HFFc6 (cell line): ENCODE measurements at regions not wholly inside any gene's neighbourhood (a gene's known extent, or its start where the extent isn't known, plus 50 kb on each side); places are given as distances from the start of the nearest gene placed in this dataset.

Experiments used
- DNase-seq: peaks from one replicate; pipeline ENCODE4 v3.0.0-alpha.2; 2018
- H3K27ac Mint-ChIP-seq: 2 replicates; pipeline ENCODE4 v1.8.0; 2020; ENCODE audit warnings: mild to moderate bottlenecking, mixed read lengths
- H3K27me3 Mint-ChIP-seq: 2 replicates; pipeline ENCODE4 v1.8.0; 2021; ENCODE audit warnings: mild to moderate bottlenecking, moderate library complexity, mixed read lengths; ENCODE audit not compliant: insufficient read depth
- H3K36me3 Mint-ChIP-seq: 2 replicates; pipeline ENCODE4 v1.8.0; 2021; ENCODE audit warnings: low read depth, mixed read lengths
- H3K4me1 Mint-ChIP-seq: 2 replicates; pipeline ENCODE4 v1.8.0; 2020; ENCODE audit warnings: low read depth, mixed read lengths
- H3K4me3 Mint-ChIP-seq: 2 replicates; pipeline ENCODE4 v1.8.0; 2020; ENCODE audit warnings: mild to moderate bottlenecking, moderate library complexity, mixed read lengths
- H3K9me3 Mint-ChIP-seq: 2 replicates; pipeline ENCODE4 v1.8.0; 2020; ENCODE audit warnings: mild to moderate bottlenecking, mixed read lengths
- TF ChIP-seq, protein P1 (sequence below): fragments of 200-600 bp; sonication (generic); IDR thresholded peaks from 2 replicates; pipeline ENCODE4 v1.5.0; 2021; ENCODE audit warnings: antibody characterized with exemption, mild to moderate bottlenecking

GRCh38 chr2:118442046-118442445 lies 353.8 kb downstream of the INSIG2 start:
- no peak overlapping the region for H3K27ac Mint-ChIP-seq
- TF ChIP-seq, protein P1, sequence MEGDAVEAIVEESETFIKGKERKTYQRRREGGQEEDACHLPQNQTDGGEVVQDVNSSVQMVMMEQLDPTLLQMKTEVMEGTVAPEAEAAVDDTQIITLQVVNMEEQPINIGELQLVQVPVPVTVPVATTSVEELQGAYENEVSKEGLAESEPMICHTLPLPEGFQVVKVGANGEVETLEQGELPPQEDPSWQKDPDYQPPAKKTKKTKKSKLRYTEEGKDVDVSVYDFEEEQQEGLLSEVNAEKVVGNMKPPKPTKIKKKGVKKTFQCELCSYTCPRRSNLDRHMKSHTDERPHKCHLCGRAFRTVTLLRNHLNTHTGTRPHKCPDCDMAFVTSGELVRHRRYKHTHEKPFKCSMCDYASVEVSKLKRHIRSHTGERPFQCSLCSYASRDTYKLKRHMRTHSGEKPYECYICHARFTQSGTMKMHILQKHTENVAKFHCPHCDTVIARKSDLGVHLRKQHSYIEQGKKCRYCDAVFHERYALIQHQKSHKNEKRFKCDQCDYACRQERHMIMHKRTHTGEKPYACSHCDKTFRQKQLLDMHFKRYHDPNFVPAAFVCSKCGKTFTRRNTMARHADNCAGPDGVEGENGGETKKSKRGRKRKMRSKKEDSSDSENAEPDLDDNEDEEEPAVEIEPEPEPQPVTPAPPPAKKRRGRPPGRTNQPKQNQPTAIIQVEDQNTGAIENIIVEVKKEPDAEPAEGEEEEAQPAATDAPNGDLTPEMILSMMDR: no peak
- peaks cover 5% of the 10 kb centered on the region; the same call in 1 of the 2 replicates for H3K9me3 Mint-ChIP-seq
- no peaks in the 10 kb centered on the region for H3K36me3 Mint-ChIP-seq
- H3K4me3 Mint-ChIP-seq: no peak overlapping the region
- H3K27me3 Mint-ChIP-seq: peaks cover 2% of the 10 kb centered on the region; the same call in 1 of the 2 replicates
- no peaks in the 10 kb centered on the region for H3K4me1 Mint-ChIP-seq
- DNase-seq: no peak

- no peak for DNase-seq
- Mint-ChIP-seq H3K4me3 (no peak overlapping the region), H3K36me3 (no peaks in the 10 kb centered on the region), H3K4me1 (no peaks in the 10 kb centered on the region), H3K27ac (no peak overlapping the region), H3K9me3 (peaks cover 5% of the 10 kb centered on the region; the same call in 1 of the 2 replicates), H3K27me3 (peaks cover 2% of the 10 kb centered on the region; the same call in 1 of the 2 replicates)
- TF ChIP-seq, protein P1: no peak
These were observed 352.3 kb downstream of the INSIG2 start for GRCh38 chr2:118440404-118441098.

GRCh38 chr2:118437501-118437900 lies 349.2 kb downstream of the INSIG2 start:
- Mint-ChIP-seq H3K4me1 (no peaks in the 10 kb centered on the region), H3K27me3 (peaks cover 3% of the 10 kb centered on the region; the same call in 1 of the 2 replicates)

DNA sequence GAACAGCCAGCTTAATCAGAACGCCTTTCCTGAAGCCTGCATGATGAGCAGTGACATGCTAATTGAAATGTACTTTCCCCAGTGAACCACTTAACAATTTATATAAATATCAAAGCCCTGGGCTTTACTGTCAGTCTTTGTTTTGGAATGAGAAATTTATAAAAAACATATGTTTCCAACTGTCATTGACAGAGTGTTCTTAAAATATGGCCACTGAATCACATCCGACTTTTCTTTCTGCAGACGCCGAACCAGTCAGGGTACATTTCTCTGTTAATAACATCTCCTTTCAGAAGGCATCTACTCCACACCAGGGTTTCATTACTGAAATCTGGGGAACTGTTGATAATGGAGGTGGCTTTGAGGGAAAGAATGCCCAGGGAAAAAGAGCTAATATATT lies 343.7 kb downstream of the INSIG2 start:
- no peak for DNase-seq
- Mint-ChIP-seq H3K27me3 (peaks cover 2% of the 10 kb centered on the region; the same call in 1 of the 2 replicates), H3K4me1 (no peaks in the 10 kb centered on the region), H3K36me3 (no peaks in the 10 kb centered on the region), H3K9me3 (peaks cover 9% of the 10 kb centered on the region; the same call in 1 of the 2 replicates), H3K4me3 (no peak overlapping the region), H3K27ac (no peak overlapping the region)
- TF ChIP-seq, protein P1: no peak

More at GRCh38 chr2:118437501-118437900, 349.2 kb downstream of the INSIG2 start:
- H3K36me3 Mint-ChIP-seq: no peaks in the 10 kb centered on the region
- H3K27ac Mint-ChIP-seq: no peak overlapping the region
- H3K4me3 Mint-ChIP-seq: no peak overlapping the region
- DNase-seq: no peak
- peaks cover 9% of the 10 kb centered on the region; the same call in 1 of the 2 replicates for H3K9me3 Mint-ChIP-seq
- TF ChIP-seq, protein P1: no peak

- H3K27ac Mint-ChIP-seq: no peak overlapping the region
- H3K36me3 Mint-ChIP-seq: no peaks in the 10 kb centered on the region
- no peaks in the 10 kb centered on the region for H3K4me1 Mint-ChIP-seq
- TF ChIP-seq, protein P1: no peak
- peaks cover 9% of the 10 kb centered on the region; the same call in 1 of the 2 replicates for H3K9me3 Mint-ChIP-seq
- no peak for DNase-seq
- H3K4me3 Mint-ChIP-seq: no peak overlapping the region
- H3K27me3 Mint-ChIP-seq: peaks cover 2% of the 10 kb centered on the region; the same call in 1 of the 2 replicates
These were observed 343.3 kb downstream of the INSIG2 start for GRCh38 chr2:118431586-118431985.
